Endothelial cell of umbilical vein (primary cell): ENCODE measurements at regions not wholly inside any gene's neighbourhood (a gene's known extent, or its start where the extent isn't known, plus 50 kb on each side); places are given as distances from the start of the nearest gene placed in this dataset.

ENCODE experiments used
- BruUV-seq: library from RNA; stranded (reverse); fragments of 400-500 nt; replicated peaks from 2 replicates; lab custom pipeline; 2021; lab: Mats Ljungman, UMichigan
- CTCF ChIA-PET: fragments of 300-600, 350-600 bp; sonication (Branson Sonifier 250); formaldehyde crosslinking; loops from one replicate; lab custom pipeline; 2021; ENCODE audit warnings: antibody characterized with exemption, inconsistent platforms; lab: Charles Lee
- POLR2A ChIA-PET: fragments of 300-600, 350-600 bp; sonication (Branson Sonifier 250); formaldehyde crosslinking; loops from one replicate; lab custom pipeline; 2021; ENCODE audit warnings: antibody characterized with exemption, inconsistent platforms; lab: Charles Lee
- DNase-seq: peaks from one replicate; pipeline ENCODE4 v3.0.0-alpha.2; 2011; ENCODE audit warnings: low read depth, low spot score
- FAIRE-seq: peaks from 2 replicates; lab custom pipeline; 2011; peaks lifted over from hg19 to GRCh38; lab: Jason Lieb, UNC
- H2AFZ ChIP-seq: 2 replicates; pipeline ENCODE4 v1.6.0; 2012; ENCODE audit warnings: low read depth, low read length, control low read depth, inconsistent platforms
- H3K27ac ChIP-seq: 2 replicates; pipeline ENCODE4 v1.5.1; 2011; ENCODE audit warnings: low read depth, mild to moderate bottlenecking, control low read depth, low read length, moderate library complexity; ENCODE audit not compliant: insufficient read depth
- H3K27me3 ChIP-seq, 2 experiments: 2 replicates each; pipeline versions ENCODE4 v1.6.0 to v1.6.1; 2011; ENCODE audit warnings: low read length in 2 of 2, mixed read lengths in 1 of 2; ENCODE audit not compliant: control insufficient read depth in 2 of 2, insufficient read depth in 2 of 2
- H3K36me3 ChIP-seq, 2 experiments: 2 replicates in 1 of 2; 3 replicates in 1 of 2; pipeline ENCODE4 v1.5.1; 2011; ENCODE audit warnings: low read length in 2 of 2, mild to moderate bottlenecking in 1 of 2, moderate library complexity in 1 of 2; ENCODE audit not compliant: control insufficient read depth in 2 of 2, insufficient read depth in 2 of 2; ENCODE audit errors: extremely low read depth in 1 of 2
- H3K4me1 ChIP-seq: 3 replicates; pipeline ENCODE4 v1.5.1; 2011; ENCODE audit warnings: mild to moderate bottlenecking, low read length; ENCODE audit not compliant: control insufficient read depth, insufficient read depth; ENCODE audit errors: extremely low read depth
- H3K4me2 ChIP-seq: 2 replicates; pipeline ENCODE4 v1.6.1; 2011; ENCODE audit warnings: low read length, control low read depth, mixed read lengths; ENCODE audit not compliant: insufficient read depth
- H3K4me3 ChIP-seq, 3 experiments: fragments of 200-600 bp in 1 of 3; sonication (generic), shearing (Covaris generic) in 1 of 3; replicated peaks in 1 of 3; 2 replicates each; pipeline ENCODE4 v1.5.1; 2011 to 2016; ENCODE audit warnings: control low read depth in 3 of 3, low read length in 3 of 3, mild to moderate bottlenecking in 2 of 3, inconsistent platforms in 1 of 3, low read depth in 1 of 3, moderate library complexity in 1 of 3; ENCODE audit not compliant: insufficient read depth in 1 of 3
- H3K79me2 ChIP-seq: 2 replicates; pipeline ENCODE4 v1.6.0; 2012; ENCODE audit warnings: low read length, inconsistent platforms; ENCODE audit not compliant: control insufficient read depth, insufficient read depth
- H3K9ac ChIP-seq: replicated peaks from 2 replicates; pipeline ENCODE3; 2011; ENCODE audit warnings: low read length, control low read depth; ENCODE audit not compliant: insufficient read depth; ENCODE audit errors: extremely low read depth
- H3K9me1 ChIP-seq: replicated peaks from 3 replicates; pipeline ENCODE4 v1.6.0; 2011; ENCODE audit warnings: mild to moderate bottlenecking, low read length; ENCODE audit not compliant: control insufficient read depth, insufficient read depth; ENCODE audit errors: extremely low read depth
- H3K9me3 ChIP-seq: replicated peaks from 2 replicates; pipeline ENCODE4 v1.5.1; 2012; ENCODE audit warnings: low read length, inconsistent platforms; ENCODE audit not compliant: control insufficient read depth, insufficient read depth
- H4K20me1 ChIP-seq: replicated peaks from 2 replicates; pipeline ENCODE3; 2011; ENCODE audit warnings: mild to moderate bottlenecking, low read length; ENCODE audit not compliant: control insufficient read depth, insufficient read depth; ENCODE audit errors: extremely low read depth
- EZH2 ChIP-seq: IDR thresholded peaks from 2 replicates; pipeline ENCODE4 v1.6.1; 2012; ENCODE audit warnings: borderline replicate concordance, low read depth, mild to moderate bottlenecking, moderate library complexity, low read length, inconsistent platforms; ENCODE audit not compliant: severe bottlenecking
- FOS ChIP-seq: IDR thresholded peaks from 2 replicates; pipeline ENCODE4 v1.6.1; 2011; ENCODE audit warnings: mild to moderate bottlenecking, low read length, moderate library complexity, borderline replicate concordance; ENCODE audit not compliant: insufficient read depth
- GATA2 ChIP-seq: IDR thresholded peaks from 2 replicates; pipeline ENCODE4 v1.7.0; 2011; ENCODE audit warnings: low read depth, mild to moderate bottlenecking, moderate library complexity, mixed read lengths, low read length; ENCODE audit not compliant: insufficient read length, insufficient read depth
- JUN ChIP-seq: IDR thresholded peaks from 2 replicates; pipeline ENCODE4 v1.6.1; 2011; ENCODE audit warnings: borderline replicate concordance, low read depth; ENCODE audit not compliant: insufficient read length, insufficient read depth
- MAX ChIP-seq: IDR thresholded peaks from 2 replicates; pipeline ENCODE4 v1.6.1; 2011; ENCODE audit not compliant: insufficient read depth, insufficient read length
- MYC ChIP-seq: IDR thresholded peaks from one replicate; pipeline ENCODE4 v1.6.1; 2011; ENCODE audit warnings: mild to moderate bottlenecking, low read depth, low read length
- POLR2A ChIP-seq: IDR thresholded peaks from 2 replicates; pipeline ENCODE4 v1.6.1; 2012; ENCODE audit warnings: low read depth, mild to moderate bottlenecking, control low read depth, low read length
- POLR2AphosphoS5 ChIP-seq: IDR thresholded peaks from 2 replicates; pipeline ENCODE4 v1.6.1; 2012; ENCODE audit warnings: low read depth, mild to moderate bottlenecking, control low read depth, low read length, moderate library complexity; ENCODE audit not compliant: insufficient read depth
- dilution Hi-C: fragments of 300-500 bp; cut with MboI; formaldehyde crosslinking; loops from one replicate; pipeline ENCODE4 v1.15.0; 2019; ENCODE audit warnings: low sequenced_read_pairs; ENCODE audit not compliant: extremely low pct_ligation_motif_present
- intact Hi-C: fragments of 100-400 bp; cut with micrococcal nuclease; formaldehyde crosslinking; loops from one replicate; pipeline ENCODE4 v1.10.0; 2022
- TF ChIP-seq, protein P1 (sequence below), 2 donors: IDR thresholded peaks; 1 replicate in 1 of 2; 2 replicates in 1 of 2; pipeline ENCODE4 v1.5.1; 2011; ENCODE audit warnings: low read length in 2 of 2, mild to moderate bottlenecking in 2 of 2, moderate library complexity in 2 of 2, control low read depth in 1 of 2, inconsistent platforms in 1 of 2, low read depth in 1 of 2; ENCODE audit not compliant: insufficient read depth in 1 of 2; ENCODE audit errors: extremely low read depth in 1 of 2

DNA sequence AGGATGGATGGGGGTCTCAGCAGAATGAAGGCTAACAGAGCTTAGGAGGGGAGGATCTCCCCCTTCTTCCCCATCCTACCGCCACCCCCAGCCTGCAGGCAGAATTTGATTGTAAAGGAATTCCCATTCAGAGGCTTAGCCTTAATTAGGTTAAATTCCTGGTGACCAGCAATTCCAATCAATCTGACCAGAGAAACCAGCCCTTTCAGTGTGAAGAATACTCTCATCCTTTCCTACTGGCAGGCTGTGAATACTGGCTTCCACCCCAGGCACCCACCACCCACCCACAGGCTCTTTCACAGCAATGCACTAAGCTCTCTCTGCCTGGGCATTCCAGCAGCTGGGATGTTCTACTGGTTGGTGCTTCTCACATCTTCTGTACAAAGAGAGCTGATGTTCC, 137.9 kb upstream of the LYZL1 start:
- Histone ChIP-seq H3K4me3 (no peak overlapping the region), H3K4me2 (no peak overlapping the region), H3K79me2 (no peaks in the 10 kb centered on the region), H3K9ac (no peak overlapping the region), H3K9me1 (no peaks in the 10 kb centered on the region), H3K27ac (no peak overlapping the region), H3K4me1 (peaks cover 15% of the 10 kb centered on the region), H3K27me3 (no peaks in the 10 kb centered on the region), H3K36me3 (no peaks in the 10 kb centered on the region), H4K20me1 (no peaks in the 10 kb centered on the region), H3K9me3 (no peaks in the 10 kb centered on the region), H2AFZ (no peak overlapping the region)
- no peak for TF ChIP-seq POLR2AphosphoS5
- no peak for TF ChIP-seq JUN
- TF ChIP-seq MYC: no peak
- TF ChIP-seq, protein P1, sequence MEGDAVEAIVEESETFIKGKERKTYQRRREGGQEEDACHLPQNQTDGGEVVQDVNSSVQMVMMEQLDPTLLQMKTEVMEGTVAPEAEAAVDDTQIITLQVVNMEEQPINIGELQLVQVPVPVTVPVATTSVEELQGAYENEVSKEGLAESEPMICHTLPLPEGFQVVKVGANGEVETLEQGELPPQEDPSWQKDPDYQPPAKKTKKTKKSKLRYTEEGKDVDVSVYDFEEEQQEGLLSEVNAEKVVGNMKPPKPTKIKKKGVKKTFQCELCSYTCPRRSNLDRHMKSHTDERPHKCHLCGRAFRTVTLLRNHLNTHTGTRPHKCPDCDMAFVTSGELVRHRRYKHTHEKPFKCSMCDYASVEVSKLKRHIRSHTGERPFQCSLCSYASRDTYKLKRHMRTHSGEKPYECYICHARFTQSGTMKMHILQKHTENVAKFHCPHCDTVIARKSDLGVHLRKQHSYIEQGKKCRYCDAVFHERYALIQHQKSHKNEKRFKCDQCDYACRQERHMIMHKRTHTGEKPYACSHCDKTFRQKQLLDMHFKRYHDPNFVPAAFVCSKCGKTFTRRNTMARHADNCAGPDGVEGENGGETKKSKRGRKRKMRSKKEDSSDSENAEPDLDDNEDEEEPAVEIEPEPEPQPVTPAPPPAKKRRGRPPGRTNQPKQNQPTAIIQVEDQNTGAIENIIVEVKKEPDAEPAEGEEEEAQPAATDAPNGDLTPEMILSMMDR (IDR thresholded peaks at IDR 0.05; ENCODE audit: extremely low read depth in 1 of 2, insufficient read depth in 1 of 2, low read depth in 1 of 2, low read length in 2 of 2): no peak
- no peak for TF ChIP-seq EZH2
- TF ChIP-seq MAX: no peak
- no peak for TF ChIP-seq POLR2A
- no peak for TF ChIP-seq FOS
- TF ChIP-seq GATA2: no peak
- intact Hi-C loops: no loop called here
- FAIRE-seq (no peak), DNase-seq (no peak)
- POLR2A ChIA-PET: no interaction called here
- CTCF ChIA-PET: interaction anchor here (1.0 to 1.2 kb wide), 2 partner anchors 7 to 25 kb away, joined by 3 to 5 read pairs; no protein-coding TSS in a partner anchor
- no TSS peak for BruUV-seq
- dilution Hi-C loops: no loop called here
